GM21786 (cell line): ENCODE measurements at regions not wholly inside any gene's neighbourhood (a gene's known extent, or its start where the extent isn't known, plus 50 kb on each side); places are given as distances from the start of the nearest gene placed in this dataset.

Experiments used
- ATAC-seq: cut with Tn5 transposase; IDR thresholded peaks from one replicate; pipeline ENCODE4 v1.9.1; 2021; ENCODE audit not compliant: unreplicated experiment

- no peak for ATAC-seq
These were observed 740.6 kb downstream of the RWDD3 start for GRCh38 chr1:95974586-95974985.

GRCh38 chr1:95982711-95983110 lies 738.9 kb upstream of the PTBP2 start:
- ATAC-seq, result no peak

GRCh38 chr1:95983831-95984230 lies 737.8 kb upstream of the PTBP2 start:
- no peak for ATAC-seq

GRCh38 chr1:95984798-95985374 lies 736.7 kb upstream of the PTBP2 start:
- no peak for ATAC-seq

- ATAC-seq, result no peak
These were observed 731.6 kb upstream of the PTBP2 start for GRCh38 chr1:95990033-95990432.

GRCh38 chr1:95991787-95992520 lies 729.6 kb upstream of the PTBP2 start:
- ATAC-seq, result no peak

- ATAC-seq, result no peak
These were observed 726.9 kb upstream of the PTBP2 start for GRCh38 chr1:95994643-95995042.

GRCh38 chr1:96002201-96002600 lies 719.4 kb upstream of the PTBP2 start:
- no peak for ATAC-seq

GRCh38 chr1:96002969-96003964 lies 718.3 kb upstream of the PTBP2 start:
- ATAC-seq, result no peak

- ATAC-seq, result no peak
These were observed 711.7 kb upstream of the PTBP2 start for GRCh38 chr1:96009831-96010434.

- ATAC-seq, result no peak
These were observed 710.0 kb upstream of the PTBP2 start for GRCh38 chr1:96011606-96012005.

GRCh38 chr1:96016219-96016618 lies 705.4 kb upstream of the PTBP2 start:
- no peak for ATAC-seq

- ATAC-seq, result no peak
These were observed 701.2 kb upstream of the PTBP2 start for GRCh38 chr1:96020378-96020777.

GRCh38 chr1:96025062-96025461 lies 696.5 kb upstream of the PTBP2 start:
- no peak for ATAC-seq

GRCh38 chr1:96028071-96028470 lies 693.5 kb upstream of the PTBP2 start:
- no peak for ATAC-seq

- ATAC-seq, result no peak
These were observed 691.3 kb upstream of the PTBP2 start for GRCh38 chr1:96030312-96030711.

- ATAC-seq, result no peak
These were observed 687.6 kb upstream of the PTBP2 start for GRCh38 chr1:96034006-96034405.

- no peak for ATAC-seq
These were observed 684.8 kb upstream of the PTBP2 start for GRCh38 chr1:96036763-96037162.

- no peak for ATAC-seq
These were observed 682.9 kb upstream of the PTBP2 start for GRCh38 chr1:96038636-96039035.

GRCh38 chr1:96039910-96040309 lies 681.7 kb upstream of the PTBP2 start:
- peak; percentile 56 for ATAC-seq

- no peak for ATAC-seq
These were observed 680.1 kb upstream of the PTBP2 start for GRCh38 chr1:96041470-96041869.
